OCI-LY1 (cell line): ENCODE measurements at regions not wholly inside any gene's neighbourhood (a gene's known extent, or its start where the extent isn't known, plus 50 kb on each side); places are given as distances from the start of the nearest gene placed in this dataset.
"Not testable (repeated sequence)": the region's sequence is repeated elsewhere in the genome, so short reads cannot be mapped to it uniquely, and the experiment has no call there.

ENCODE experiments used
- CTCF ChIP-seq: fragments of 200-600 bp; sonication (generic), shearing (Covaris generic); IDR thresholded peaks from 2 replicates; pipeline ENCODE4 v1.5.1; 2017; ENCODE audit warnings: mild to moderate bottlenecking, antibody characterized with exemption, low read length, moderate library complexity, mixed read lengths
- EZH2 ChIP-seq: fragments of 200-600 bp; sonication (generic), shearing (Covaris generic); IDR thresholded peaks from 2 replicates; pipeline ENCODE4 v1.8.0; 2017; ENCODE audit warnings: borderline replicate concordance, mixed run types, mild to moderate bottlenecking, antibody characterized with exemption, low read length, moderate library complexity, mixed read lengths

DNA sequence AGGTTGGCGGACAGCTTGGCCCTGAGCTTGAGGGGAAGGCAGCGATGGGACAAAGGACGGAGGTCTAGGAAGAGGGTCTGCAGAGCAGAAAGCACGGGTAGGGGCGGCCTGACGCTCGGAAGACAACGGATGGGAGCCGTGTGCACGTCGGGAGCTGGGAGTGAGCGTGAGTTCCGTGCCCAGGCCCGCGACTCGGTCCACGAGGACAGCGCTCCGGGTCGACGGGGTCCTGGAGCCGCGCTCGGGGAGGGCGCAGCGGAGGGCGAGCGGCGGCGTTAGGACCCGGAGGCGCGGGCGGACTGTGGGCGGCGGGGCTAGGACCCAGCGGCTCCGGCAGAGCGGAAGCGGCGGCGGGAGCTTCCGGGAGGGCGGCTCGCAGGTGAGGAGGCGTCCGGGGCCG is 149.3 kb downstream of the OR4F15 start:
- not testable (repeated sequence) for TF ChIP-seq EZH2, CTCF
